GM23338 (cell line): ENCODE measurements at regions not wholly inside any gene's neighbourhood (a gene's known extent, or its start where the extent isn't known, plus 50 kb on each side); places are given as distances from the start of the nearest gene placed in this dataset.

Experiments
- ATAC-seq: fragments of 200-7000 bp; cut with Tn5 transposase; 3 replicates; pipeline ENCODE4 v1.9.1; 2020
- DNase-seq: peaks from one replicate; pipeline ENCODE4 v3.0.0-alpha.2; 2015; ENCODE audit warnings: low spot score
- H2AFZ ChIP-seq: fragments of 200-600 bp; sonication (generic); 2 replicates; pipeline ENCODE4 v1.8.0; 2016; ENCODE audit warnings: antibody characterized with exemption, mild to moderate bottlenecking, moderate library complexity
- H3F3A ChIP-seq: fragments of 200-600 bp; sonication (generic); replicated peaks from 2 replicates; pipeline ENCODE4 v1.8.0; 2017; ENCODE audit warnings: antibody characterized with exemption, mixed run types, low read depth
- H3K27ac ChIP-seq: fragments of 200-600 bp; sonication (generic); 2 replicates; pipeline ENCODE4 v1.6.1; 2016; ENCODE audit warnings: low read depth
- H3K27me3 ChIP-seq: fragments of 200-600 bp; sonication (generic); 2 replicates; pipeline ENCODE4 v1.8.0; 2016; ENCODE audit warnings: mild to moderate bottlenecking, mixed run types, moderate library complexity; ENCODE audit not compliant: insufficient read depth
- H3K36me3 ChIP-seq: fragments of 200-600 bp; sonication (generic); 2 replicates; pipeline ENCODE4 v1.8.0; 2016; ENCODE audit warnings: mild to moderate bottlenecking; ENCODE audit not compliant: insufficient read depth
- H3K4me1 ChIP-seq: fragments of 200-600 bp; sonication (generic); 2 replicates; pipeline ENCODE4 v1.8.0; 2016; ENCODE audit warnings: mild to moderate bottlenecking, moderate library complexity; ENCODE audit not compliant: insufficient read depth
- H3K4me2 ChIP-seq: fragments of 200-600 bp; sonication (generic); 2 replicates; pipeline ENCODE4 v1.7.1; 2017; ENCODE audit warnings: mixed run types
- H3K4me3 ChIP-seq: fragments of 200-600 bp; sonication (generic); 2 replicates; pipeline ENCODE4 v1.6.1; 2016; ENCODE audit warnings: mixed run types
- H3K79me2 ChIP-seq: fragments of 200-600 bp; sonication (generic); replicated peaks from 2 replicates; pipeline ENCODE4 v1.8.0; 2017; ENCODE audit warnings: mild to moderate bottlenecking; ENCODE audit not compliant: insufficient read depth
- H3K9me2 ChIP-seq: fragments of 200-600 bp; sonication (generic); 2 replicates; pipeline ENCODE4 v1.8.0; 2017; ENCODE audit not compliant: insufficient read depth
- H4K20me1 ChIP-seq: fragments of 200-600 bp; sonication (generic); replicated peaks from 2 replicates; pipeline ENCODE4 v1.8.0; 2017; ENCODE audit warnings: mild to moderate bottlenecking; ENCODE audit not compliant: insufficient read depth
- H3K27ac Mint-ChIP-seq: 2 replicates; pipeline ENCODE4 v1.8.0; 2020; ENCODE audit warnings: inconsistent platforms, mild to moderate bottlenecking, moderate library complexity, mixed read lengths
- H3K27me3 Mint-ChIP-seq: 3 replicates; pipeline ENCODE4 v1.8.0; 2022; ENCODE audit warnings: low read depth, mild to moderate bottlenecking, moderate library complexity, mixed read lengths, inconsistent platforms; ENCODE audit not compliant: insufficient read depth, poor library complexity
- H3K36me3 Mint-ChIP-seq: 3 replicates; pipeline ENCODE4 v1.8.0; 2021; ENCODE audit warnings: low read depth, mild to moderate bottlenecking, inconsistent platforms, moderate library complexity, mixed read lengths
- H3K4me1 Mint-ChIP-seq: 3 replicates; pipeline ENCODE4 v1.8.0; 2020; ENCODE audit warnings: mild to moderate bottlenecking, inconsistent platforms, mixed read lengths
- H3K4me3 Mint-ChIP-seq: 3 replicates; pipeline ENCODE4 v1.8.0; 2021; ENCODE audit warnings: moderate library complexity, mild to moderate bottlenecking, inconsistent platforms, mixed read lengths
- H3K9me3 Mint-ChIP-seq: 3 replicates; pipeline ENCODE4 v1.8.0; 2020; ENCODE audit warnings: moderate library complexity, mild to moderate bottlenecking, inconsistent platforms, mixed read lengths
- EZH2phosphoT487 ChIP-seq: fragments of 200-600 bp; sonication (generic); IDR thresholded peaks from one replicate; pipeline ENCODE4 v1.8.1; 2018; ENCODE audit warnings: antibody characterized with exemption; ENCODE audit not compliant: unreplicated experiment
- JUNB ChIP-seq: IDR thresholded peaks from one replicate; pipeline ENCODE4 v1.6.1; 2016; ENCODE audit warnings: antibody characterized with exemption; ENCODE audit not compliant: unreplicated experiment
- POLR2AphosphoS5 ChIP-seq: IDR thresholded peaks from 2 replicates; pipeline ENCODE4 v1.6.1; 2016; ENCODE audit warnings: antibody characterized with exemption, low read depth
- STAT1 ChIP-seq: IDR thresholded peaks from one replicate; pipeline ENCODE4 v1.6.1; 2016; ENCODE audit warnings: antibody characterized with exemption; ENCODE audit not compliant: unreplicated experiment
- ZNF114 ChIP-seq: fragments of 250-450 bp; sonication (Bioruptor Pico); IDR thresholded peaks from 2 replicates; pipeline ENCODE4 v1.5.0; 2020; ENCODE audit warnings: mild to moderate bottlenecking, moderate library complexity
- ZNF331 ChIP-seq: fragments of 250-450 bp; sonication (Bioruptor Pico); IDR thresholded peaks from 2 replicates; pipeline ENCODE4 v1.5.0; 2020; ENCODE audit warnings: low read depth, mild to moderate bottlenecking, moderate library complexity
- TF ChIP-seq, protein P1 (sequence below): fragments of 250-450 bp; sonication (Bioruptor Pico); IDR thresholded peaks from 2 replicates; pipeline ENCODE4 v1.5.0; 2020; ENCODE audit warnings: mild to moderate bottlenecking, moderate library complexity
- TF ChIP-seq, protein P2 (sequence below): IDR thresholded peaks from one replicate; pipeline ENCODE4 v1.6.1; 2018; ENCODE audit warnings: antibody characterized with exemption; ENCODE audit not compliant: unreplicated experiment
- TF ChIP-seq, protein P3 (sequence below), 2 experiments: fragments of 200-600 bp in 1 of 2; sonication (generic) in 1 of 2; conservative IDR thresholded peaks; 2 replicates each; pipeline versions ENCODE4 v1.5.1 to v1.6.1; 2016 to 2017; ENCODE audit warnings: antibody characterized with exemption in 2 of 2, low read depth in 2 of 2, mild to moderate bottlenecking in 2 of 2, moderate library complexity in 1 of 2

DNA sequence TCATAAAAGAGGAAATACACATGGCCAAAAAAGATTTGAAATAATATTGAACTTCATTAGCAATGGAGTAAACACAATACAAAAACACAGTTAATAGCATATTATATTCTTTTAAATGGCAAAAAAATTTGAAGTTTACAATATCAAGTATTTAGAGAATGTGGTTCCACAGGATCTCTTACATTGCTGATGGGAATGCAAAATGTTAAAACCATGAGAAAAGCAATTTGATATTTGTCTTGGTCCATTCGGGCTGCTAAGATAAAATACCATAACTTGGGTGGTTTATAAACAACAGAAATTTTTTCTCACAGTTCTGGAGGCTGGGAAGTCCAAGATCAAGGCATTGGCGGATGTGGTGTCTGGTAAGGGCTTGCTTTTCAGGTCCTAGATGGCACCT, 154.0 kb upstream of the PLN start:
- Mint-ChIP-seq H3K4me1 (no peaks in the 10 kb centered on the region), H3K4me3 (no peak overlapping the region), H3K27ac (no peak overlapping the region), H3K9me3 (no peaks in the 10 kb centered on the region; the same call in 2 of the 3 replicates), H3K27me3 (peaks cover 2% of the 10 kb centered on the region), H3K36me3 (no peaks in the 10 kb centered on the region)
- H3K4me1 ChIP-seq, result no peaks in the 10 kb centered on the region
- no peak for ATAC-seq
- H3K27me3 ChIP-seq, result no peaks in the 10 kb centered on the region
- no peak overlapping the region for H3K4me3 ChIP-seq
- no peaks in the 10 kb centered on the region for H4K20me1 ChIP-seq
- no peaks in the 10 kb centered on the region for H3K9me2 ChIP-seq
- no peak overlapping the region for H3K4me2 ChIP-seq
- DNase-seq, result no peak
- H2AFZ ChIP-seq, result no peak overlapping the region
- H3K36me3 ChIP-seq, result no peaks in the 10 kb centered on the region
- no peaks in the 10 kb centered on the region for H3F3A ChIP-seq
- no peak overlapping the region for H3K27ac ChIP-seq
- no peak for TF ChIP-seq EZH2phosphoT487
- TF ChIP-seq ZNF331 (CRISPR knock-in tag), result no peak
- no peak for TF ChIP-seq POLR2AphosphoS5
- TF ChIP-seq, protein P1, sequence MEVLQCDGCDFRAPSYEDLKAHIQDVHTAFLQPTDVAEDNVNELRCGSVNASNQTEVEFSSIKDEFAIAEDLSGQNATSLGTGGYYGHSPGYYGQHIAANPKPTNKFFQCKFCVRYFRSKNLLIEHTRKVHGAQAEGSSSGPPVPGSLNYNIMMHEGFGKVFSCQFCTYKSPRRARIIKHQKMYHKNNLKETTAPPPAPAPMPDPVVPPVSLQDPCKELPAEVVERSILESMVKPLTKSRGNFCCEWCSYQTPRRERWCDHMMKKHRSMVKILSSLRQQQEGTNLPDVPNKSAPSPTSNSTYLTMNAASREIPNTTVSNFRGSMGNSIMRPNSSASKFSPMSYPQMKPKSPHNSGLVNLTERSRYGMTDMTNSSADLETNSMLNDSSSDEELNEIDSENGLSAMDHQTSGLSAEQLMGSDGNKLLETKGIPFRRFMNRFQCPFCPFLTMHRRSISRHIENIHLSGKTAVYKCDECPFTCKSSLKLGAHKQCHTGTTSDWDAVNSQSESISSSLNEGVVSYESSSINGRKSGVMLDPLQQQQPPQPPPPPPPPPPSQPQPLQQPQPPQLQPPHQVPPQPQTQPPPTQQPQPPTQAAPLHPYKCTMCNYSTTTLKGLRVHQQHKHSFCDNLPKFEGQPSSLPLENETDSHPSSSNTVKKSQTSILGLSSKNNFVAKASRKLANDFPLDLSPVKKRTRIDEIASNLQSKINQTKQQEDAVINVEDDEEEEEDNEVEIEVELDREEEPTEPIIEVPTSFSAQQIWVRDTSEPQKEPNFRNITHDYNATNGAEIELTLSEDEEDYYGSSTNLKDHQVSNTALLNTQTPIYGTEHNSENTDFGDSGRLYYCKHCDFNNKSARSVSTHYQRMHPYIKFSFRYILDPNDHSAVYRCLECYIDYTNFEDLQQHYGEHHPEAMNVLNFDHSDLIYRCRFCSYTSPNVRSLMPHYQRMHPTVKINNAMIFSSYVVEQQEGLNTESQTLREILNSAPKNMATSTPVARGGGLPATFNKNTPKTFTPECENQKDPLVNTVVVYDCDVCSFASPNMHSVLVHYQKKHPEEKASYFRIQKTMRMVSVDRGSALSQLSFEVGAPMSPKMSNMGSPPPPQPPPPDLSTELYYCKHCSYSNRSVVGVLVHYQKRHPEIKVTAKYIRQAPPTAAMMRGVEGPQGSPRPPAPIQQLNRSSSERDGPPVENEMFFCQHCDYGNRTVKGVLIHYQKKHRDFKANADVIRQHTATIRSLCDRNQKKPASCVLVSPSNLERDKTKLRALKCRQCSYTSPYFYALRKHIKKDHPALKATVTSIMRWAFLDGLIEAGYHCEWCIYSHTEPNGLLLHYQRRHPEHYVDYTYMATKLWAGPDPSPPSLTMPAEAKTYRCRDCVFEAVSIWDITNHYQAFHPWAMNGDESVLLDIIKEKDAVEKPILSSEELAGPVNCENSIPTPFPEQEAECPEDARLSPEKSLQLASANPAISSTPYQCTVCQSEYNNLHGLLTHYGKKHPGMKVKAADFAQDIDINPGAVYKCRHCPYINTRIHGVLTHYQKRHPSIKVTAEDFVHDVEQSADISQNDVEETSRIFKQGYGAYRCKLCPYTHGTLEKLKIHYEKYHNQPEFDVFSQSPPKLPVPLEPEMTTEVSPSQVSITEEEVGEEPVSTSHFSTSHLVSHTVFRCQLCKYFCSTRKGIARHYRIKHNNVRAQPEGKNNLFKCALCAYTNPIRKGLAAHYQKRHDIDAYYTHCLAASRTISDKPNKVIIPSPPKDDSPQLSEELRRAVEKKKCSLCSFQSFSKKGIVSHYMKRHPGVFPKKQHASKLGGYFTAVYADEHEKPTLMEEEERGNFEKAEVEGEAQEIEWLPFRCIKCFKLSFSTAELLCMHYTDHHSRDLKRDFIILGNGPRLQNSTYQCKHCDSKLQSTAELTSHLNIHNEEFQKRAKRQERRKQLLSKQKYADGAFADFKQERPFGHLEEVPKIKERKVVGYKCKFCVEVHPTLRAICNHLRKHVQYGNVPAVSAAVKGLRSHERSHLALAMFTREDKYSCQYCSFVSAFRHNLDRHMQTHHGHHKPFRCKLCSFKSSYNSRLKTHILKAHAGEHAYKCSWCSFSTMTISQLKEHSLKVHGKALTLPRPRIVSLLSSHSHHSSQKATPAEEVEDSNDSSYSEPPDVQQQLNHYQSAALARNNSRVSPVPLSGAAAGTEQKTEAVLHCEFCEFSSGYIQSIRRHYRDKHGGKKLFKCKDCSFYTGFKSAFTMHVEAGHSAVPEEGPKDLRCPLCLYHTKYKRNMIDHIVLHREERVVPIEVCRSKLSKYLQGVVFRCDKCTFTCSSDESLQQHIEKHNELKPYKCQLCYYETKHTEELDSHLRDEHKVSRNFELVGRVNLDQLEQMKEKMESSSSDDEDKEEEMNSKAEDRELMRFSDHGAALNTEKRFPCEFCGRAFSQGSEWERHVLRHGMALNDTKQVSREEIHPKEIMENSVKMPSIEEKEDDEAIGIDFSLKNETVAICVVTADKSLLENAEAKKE (CRISPR knock-in tag), result no peak
- no peaks in the 10 kb centered on the region for H3K79me2 ChIP-seq

DNA sequence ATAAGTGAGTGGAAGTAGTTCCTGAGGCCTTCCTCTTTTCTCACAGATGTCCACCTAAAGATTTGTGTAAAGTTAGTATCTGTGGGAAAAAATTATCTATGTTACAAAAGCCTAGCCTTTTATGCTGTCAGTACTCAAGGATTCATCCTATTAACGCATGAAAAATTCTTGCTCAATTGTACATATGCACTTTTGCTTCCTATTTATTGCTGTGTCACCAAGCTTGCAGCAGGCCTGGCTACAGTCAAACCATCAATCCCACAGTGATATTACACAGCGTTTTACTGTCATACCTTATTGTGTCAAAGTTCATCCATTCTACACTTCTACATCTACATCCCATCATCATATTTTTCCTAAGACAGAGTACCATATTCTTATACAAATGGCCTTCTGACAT, 151.1 kb upstream of the PLN start:
- H3K9me2 ChIP-seq, result 0 out of 2 replicates have a peak, but pooled peaks cover 5% of the 10 kb centered on the region
- no peak overlapping the region for H3K4me2 ChIP-seq
- H3K27me3 ChIP-seq, result no peaks in the 10 kb centered on the region
- Mint-ChIP-seq H3K9me3 (no peaks in the 10 kb centered on the region; the same call in 2 of the 3 replicates), H3K36me3 (no peaks in the 10 kb centered on the region), H3K4me3 (no peak overlapping the region), H3K27me3 (peaks cover 2% of the 10 kb centered on the region), H3K4me1 (no peaks in the 10 kb centered on the region), H3K27ac (no peak overlapping the region)
- no peaks in the 10 kb centered on the region for H3K36me3 ChIP-seq
- DNase-seq, result no peak
- H3K4me3 ChIP-seq, result no peak overlapping the region
- no peak overlapping the region for H3K27ac ChIP-seq
- H3K79me2 ChIP-seq, result no peaks in the 10 kb centered on the region
- no peaks in the 10 kb centered on the region for H4K20me1 ChIP-seq
- H2AFZ ChIP-seq, result no peak overlapping the region
- H3F3A ChIP-seq, result no peaks in the 10 kb centered on the region
- no peaks in the 10 kb centered on the region for H3K4me1 ChIP-seq
- no peak for ATAC-seq
- TF ChIP-seq STAT1, result no peak
- TF ChIP-seq, protein P2, sequence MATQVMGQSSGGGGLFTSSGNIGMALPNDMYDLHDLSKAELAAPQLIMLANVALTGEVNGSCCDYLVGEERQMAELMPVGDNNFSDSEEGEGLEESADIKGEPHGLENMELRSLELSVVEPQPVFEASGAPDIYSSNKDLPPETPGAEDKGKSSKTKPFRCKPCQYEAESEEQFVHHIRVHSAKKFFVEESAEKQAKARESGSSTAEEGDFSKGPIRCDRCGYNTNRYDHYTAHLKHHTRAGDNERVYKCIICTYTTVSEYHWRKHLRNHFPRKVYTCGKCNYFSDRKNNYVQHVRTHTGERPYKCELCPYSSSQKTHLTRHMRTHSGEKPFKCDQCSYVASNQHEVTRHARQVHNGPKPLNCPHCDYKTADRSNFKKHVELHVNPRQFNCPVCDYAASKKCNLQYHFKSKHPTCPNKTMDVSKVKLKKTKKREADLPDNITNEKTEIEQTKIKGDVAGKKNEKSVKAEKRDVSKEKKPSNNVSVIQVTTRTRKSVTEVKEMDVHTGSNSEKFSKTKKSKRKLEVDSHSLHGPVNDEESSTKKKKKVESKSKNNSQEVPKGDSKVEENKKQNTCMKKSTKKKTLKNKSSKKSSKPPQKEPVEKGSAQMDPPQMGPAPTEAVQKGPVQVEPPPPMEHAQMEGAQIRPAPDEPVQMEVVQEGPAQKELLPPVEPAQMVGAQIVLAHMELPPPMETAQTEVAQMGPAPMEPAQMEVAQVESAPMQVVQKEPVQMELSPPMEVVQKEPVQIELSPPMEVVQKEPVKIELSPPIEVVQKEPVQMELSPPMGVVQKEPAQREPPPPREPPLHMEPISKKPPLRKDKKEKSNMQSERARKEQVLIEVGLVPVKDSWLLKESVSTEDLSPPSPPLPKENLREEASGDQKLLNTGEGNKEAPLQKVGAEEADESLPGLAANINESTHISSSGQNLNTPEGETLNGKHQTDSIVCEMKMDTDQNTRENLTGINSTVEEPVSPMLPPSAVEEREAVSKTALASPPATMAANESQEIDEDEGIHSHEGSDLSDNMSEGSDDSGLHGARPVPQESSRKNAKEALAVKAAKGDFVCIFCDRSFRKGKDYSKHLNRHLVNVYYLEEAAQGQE, result no peak
- TF ChIP-seq, protein P3, sequence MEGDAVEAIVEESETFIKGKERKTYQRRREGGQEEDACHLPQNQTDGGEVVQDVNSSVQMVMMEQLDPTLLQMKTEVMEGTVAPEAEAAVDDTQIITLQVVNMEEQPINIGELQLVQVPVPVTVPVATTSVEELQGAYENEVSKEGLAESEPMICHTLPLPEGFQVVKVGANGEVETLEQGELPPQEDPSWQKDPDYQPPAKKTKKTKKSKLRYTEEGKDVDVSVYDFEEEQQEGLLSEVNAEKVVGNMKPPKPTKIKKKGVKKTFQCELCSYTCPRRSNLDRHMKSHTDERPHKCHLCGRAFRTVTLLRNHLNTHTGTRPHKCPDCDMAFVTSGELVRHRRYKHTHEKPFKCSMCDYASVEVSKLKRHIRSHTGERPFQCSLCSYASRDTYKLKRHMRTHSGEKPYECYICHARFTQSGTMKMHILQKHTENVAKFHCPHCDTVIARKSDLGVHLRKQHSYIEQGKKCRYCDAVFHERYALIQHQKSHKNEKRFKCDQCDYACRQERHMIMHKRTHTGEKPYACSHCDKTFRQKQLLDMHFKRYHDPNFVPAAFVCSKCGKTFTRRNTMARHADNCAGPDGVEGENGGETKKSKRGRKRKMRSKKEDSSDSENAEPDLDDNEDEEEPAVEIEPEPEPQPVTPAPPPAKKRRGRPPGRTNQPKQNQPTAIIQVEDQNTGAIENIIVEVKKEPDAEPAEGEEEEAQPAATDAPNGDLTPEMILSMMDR (conservative IDR thresholded peaks at IDR 0.05; ENCODE audit: low read depth in 2 of 2), result no peak
- TF ChIP-seq ZNF331 (CRISPR knock-in tag), result no peak
- no peak for TF ChIP-seq EZH2phosphoT487
- TF ChIP-seq JUNB, result no peak
- TF ChIP-seq ZNF114, result no peak
- no peak for TF ChIP-seq POLR2AphosphoS5
